A549 (cell line): ENCODE measurements at regions not wholly inside any gene's neighbourhood (a gene's known extent, or its start where the extent isn't known, plus 50 kb on each side); places are given as distances from the start of the nearest gene placed in this dataset.

ENCODE experiments used
- CTCF ChIP-seq: fragments of >200 bp; sonication (Bioruptor Twin); formaldehyde crosslinking; IDR thresholded peaks from 3 replicates; pipeline ENCODE4 v1.5.1; 2016
- HES2 ChIP-seq: fragments of >200 bp; sonication (Bioruptor Twin); formaldehyde crosslinking; IDR thresholded peaks from 2 replicates; pipeline ENCODE4 v1.6.1; 2016
- MYC ChIP-seq: IDR thresholded peaks from 2 replicates; pipeline ENCODE4 v1.6.1; 2012; ENCODE audit warnings: mild to moderate bottlenecking, inconsistent platforms, low read length, improper control_type of control experiment, borderline replicate concordance
- POLR2A ChIP-seq: IDR thresholded peaks from 2 replicates; pipeline ENCODE4 v1.6.1; 2012; ENCODE audit warnings: mild to moderate bottlenecking, low read length
- SMC3 ChIP-seq: fragments of >200 bp; sonication (Bioruptor Twin); formaldehyde crosslinking; IDR thresholded peaks from 3 replicates; pipeline ENCODE4 v1.6.1; 2018; ENCODE audit warnings: inconsistent platforms

- no peak for TF ChIP-seq CTCF
- no peak for TF ChIP-seq HES2
- TF ChIP-seq SMC3, result no peak
- TF ChIP-seq POLR2A, result no peak
- no peak for TF ChIP-seq MYC
Observed at GRCh38 chr4:18366892-18367291, 345.3 kb upstream of the LCORL start.
